Spleen (tissue), 7 donors: ENCODE measurements at regions not wholly inside any gene's neighbourhood (a gene's known extent, or its start where the extent isn't known, plus 50 kb on each side); places are given as distances from the start of the nearest gene placed in this dataset.

Experiments
- POLR2A ChIP-seq, 3 donors: fragments of 450-650 bp; IDR thresholded peaks; one replicate each; pipeline ENCODE4 v1.5.1; 2017; ENCODE audit warnings: antibody characterized with exemption in 3 of 3, mild to moderate bottlenecking in 1 of 3
- POLR2AphosphoS5 ChIP-seq, 3 donors: sonication (generic); formaldehyde crosslinking; IDR thresholded peaks; one replicate each; pipeline ENCODE4 v1.5.1; 2017; ENCODE audit warnings: antibody characterized with exemption in 3 of 3
- TF ChIP-seq, protein P1 (sequence below), 11 experiments: fragments of 200-600 bp in 7 of 11; fragments of 450-650 bp in 4 of 11; sonication (generic) in 4 of 11; IDR thresholded peaks in 8 of 11; conservative IDR thresholded peaks in 3 of 11; 1 replicate in 7 of 11; 2 replicates in 4 of 11; pipeline versions ENCODE4 v1.4.0 to v1.8.0; 2016 to 2021; ENCODE audit warnings: antibody characterized with exemption in 11 of 11, inconsistent platforms in 4 of 11, mild to moderate bottlenecking in 1 of 11
- donor health status: DM: no; HTN: no; CAD: no; lungs with moderate emphysema.
- donor health status: DM: no; HTN: no; CAD: no.
- donor health status: DM: no; HTN: no; CAD: no.

DNA sequence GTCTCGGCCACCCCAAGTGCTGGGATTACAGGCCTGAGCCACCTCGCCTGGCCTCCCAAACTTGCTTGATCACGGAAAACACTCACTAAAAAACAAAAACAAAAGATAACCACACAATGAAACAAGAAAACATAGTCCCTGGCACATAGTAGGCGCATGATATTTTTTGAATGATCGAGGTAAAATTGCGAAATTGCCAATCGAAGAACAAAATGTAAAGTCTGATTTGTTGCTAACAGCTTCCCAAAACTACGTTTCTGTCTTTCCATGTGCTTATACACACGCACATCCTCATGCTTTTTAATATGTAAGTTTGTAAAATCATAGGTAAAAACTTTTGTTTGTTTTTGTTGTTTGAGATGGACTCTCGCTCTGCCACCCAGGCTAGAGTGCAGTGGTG lies 168.5 kb upstream of the SALL4 start:
- TF ChIP-seq, protein P1, sequence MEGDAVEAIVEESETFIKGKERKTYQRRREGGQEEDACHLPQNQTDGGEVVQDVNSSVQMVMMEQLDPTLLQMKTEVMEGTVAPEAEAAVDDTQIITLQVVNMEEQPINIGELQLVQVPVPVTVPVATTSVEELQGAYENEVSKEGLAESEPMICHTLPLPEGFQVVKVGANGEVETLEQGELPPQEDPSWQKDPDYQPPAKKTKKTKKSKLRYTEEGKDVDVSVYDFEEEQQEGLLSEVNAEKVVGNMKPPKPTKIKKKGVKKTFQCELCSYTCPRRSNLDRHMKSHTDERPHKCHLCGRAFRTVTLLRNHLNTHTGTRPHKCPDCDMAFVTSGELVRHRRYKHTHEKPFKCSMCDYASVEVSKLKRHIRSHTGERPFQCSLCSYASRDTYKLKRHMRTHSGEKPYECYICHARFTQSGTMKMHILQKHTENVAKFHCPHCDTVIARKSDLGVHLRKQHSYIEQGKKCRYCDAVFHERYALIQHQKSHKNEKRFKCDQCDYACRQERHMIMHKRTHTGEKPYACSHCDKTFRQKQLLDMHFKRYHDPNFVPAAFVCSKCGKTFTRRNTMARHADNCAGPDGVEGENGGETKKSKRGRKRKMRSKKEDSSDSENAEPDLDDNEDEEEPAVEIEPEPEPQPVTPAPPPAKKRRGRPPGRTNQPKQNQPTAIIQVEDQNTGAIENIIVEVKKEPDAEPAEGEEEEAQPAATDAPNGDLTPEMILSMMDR (IDR thresholded peaks at IDR 0.05 in 8 of 11, conservative IDR thresholded peaks at IDR 0.05 in 3 of 11): no peak
- no peak for TF ChIP-seq POLR2A (IDR thresholded peaks at IDR 0.05)
- TF ChIP-seq POLR2AphosphoS5 (IDR thresholded peaks at IDR 0.05): no peak
